Caco-2 (cell line): ENCODE measurements at regions not wholly inside any gene's neighbourhood (a gene's known extent, or its start where the extent isn't known, plus 50 kb on each side); places are given as distances from the start of the nearest gene placed in this dataset.
"Not testable (repeated sequence)": the region's sequence is repeated elsewhere in the genome, so short reads cannot be mapped to it uniquely, and the experiment has no call there.

Experiments used
- BruUV-seq: library from RNA; stranded (reverse); fragments of 400-500 nt; replicated peaks from 2 replicates; lab custom pipeline; 2021; lab: Mats Ljungman, UMichigan
- CTCF ChIA-PET: fragments of 300-600 bp; sonication (Branson Sonifier 250); formaldehyde crosslinking; loops from one replicate; lab custom pipeline; 2022; ENCODE audit warnings: antibody characterized with exemption; lab: Charles Lee
- POLR2A ChIA-PET: fragments of 300-600 bp; sonication (Branson Sonifier 250); formaldehyde crosslinking; loops from one replicate; lab custom pipeline; 2022; ENCODE audit warnings: antibody characterized with exemption; lab: Charles Lee
- DNase-seq, 2 experiments: peaks; one replicate each; pipeline versions ENCODE4 v3.0.0 to v3.0.0-alpha.2; 2020 to 2022
- H3K27me3 ChIP-seq: replicated peaks from 2 replicates; pipeline ENCODE4 v1.6.0; 2011; ENCODE audit warnings: low read length; ENCODE audit not compliant: control insufficient read depth, insufficient read depth
- H3K36me3 ChIP-seq: 2 replicates; pipeline ENCODE4 v1.5.1; 2011; ENCODE audit warnings: low read length; ENCODE audit not compliant: control insufficient read depth, insufficient read depth
- H3K4me1 ChIP-seq: fragments of 250-450 bp; sonication (Bioruptor Pico); 2 replicates; pipeline ENCODE4 v1.5.1; 2020; ENCODE audit warnings: mild to moderate bottlenecking
- H3K4me3 ChIP-seq: 2 replicates; pipeline ENCODE4 v1.5.1; 2011; ENCODE audit warnings: low read depth, mild to moderate bottlenecking, control low read depth, low read length
- H3K9me3 ChIP-seq: fragments of 250-450 bp; sonication (Bioruptor Pico); 2 replicates; pipeline ENCODE4 v1.5.1; 2020; ENCODE audit warnings: mild to moderate bottlenecking, moderate library complexity
- H3K27ac Mint-ChIP-seq: one replicate; pipeline ENCODE4 v1.8.0; 2022; ENCODE audit warnings: mixed read lengths; ENCODE audit not compliant: unreplicated experiment
- H3K27me3 Mint-ChIP-seq: one replicate; pipeline ENCODE4 v1.8.0; 2022; ENCODE audit warnings: mixed read lengths; ENCODE audit not compliant: insufficient read depth, unreplicated experiment
- H3K36me3 Mint-ChIP-seq: one replicate; pipeline ENCODE4 v1.8.0; 2022; ENCODE audit warnings: mild to moderate bottlenecking, mixed read lengths; ENCODE audit not compliant: insufficient read depth, unreplicated experiment
- H3K4me1 Mint-ChIP-seq: one replicate; pipeline ENCODE4 v1.8.0; 2022; ENCODE audit warnings: low read depth, mixed read lengths; ENCODE audit not compliant: unreplicated experiment
- H3K4me3 Mint-ChIP-seq: one replicate; pipeline ENCODE4 v1.8.0; 2022; ENCODE audit warnings: mild to moderate bottlenecking, moderate library complexity, mixed read lengths; ENCODE audit not compliant: unreplicated experiment
- H3K9me3 Mint-ChIP-seq: one replicate; pipeline ENCODE4 v1.8.0; 2022; ENCODE audit warnings: mixed read lengths; ENCODE audit not compliant: unreplicated experiment
- CTCF ChIP-seq, 2 experiments: fragments of 200-600 bp in 1 of 2; IDR thresholded peaks; 1 replicate in 1 of 2; 2 replicates in 1 of 2; pipeline versions ENCODE4 v1.5.1 to v1.8.0; 2011 to 2022; ENCODE audit warnings: antibody characterized with exemption in 1 of 2, control low read depth in 1 of 2, inconsistent platforms in 1 of 2, low read depth in 1 of 2, low read length in 1 of 2, mild to moderate bottlenecking in 1 of 2, moderate library complexity in 1 of 2; ENCODE audit not compliant: insufficient read depth in 1 of 2, severe bottlenecking in 1 of 2, unreplicated experiment in 1 of 2
- intact Hi-C: fragments of 100-400 bp; cut with micrococcal nuclease; formaldehyde crosslinking; loops from one replicate; pipeline ENCODE4 v1.10.0; 2022; ENCODE audit not compliant: unreplicated experiment

GRCh38 chr6:109912118-109912517 is 66.0 kb upstream of the GPR6 start:
- Histone ChIP-seq H3K4me3 (no peak overlapping the region), H3K27me3 (no peaks in the 10 kb centered on the region), H3K4me1 (peaks cover 7% of the 10 kb centered on the region; the same call in 1 of the 2 replicates), H3K9me3 (no peaks in the 10 kb centered on the region), H3K36me3 (no peaks in the 10 kb centered on the region)
- ChIA-PET POLR2A (no interaction called here), CTCF (interaction anchor here (0.6 to 1.4 kb wide), 2 partner anchors 128 to 385 kb away, joined by 3 read pairs; no protein-coding TSS in a partner anchor)
- TF ChIP-seq CTCF (IDR thresholded peaks at IDR 0.05; ENCODE audit: insufficient read depth in 1 of 2, low read depth in 1 of 2, low read length in 1 of 2, severe bottlenecking in 1 of 2, unreplicated experiment in 1 of 2), result no peak
- Mint-ChIP-seq H3K36me3 (no peaks in the 10 kb centered on the region), H3K27ac (no peak overlapping the region), H3K4me1 (no peaks in the 10 kb centered on the region), H3K27me3 (peaks cover 6% of the 10 kb centered on the region), H3K9me3 (no peaks in the 10 kb centered on the region), H3K4me3 (no peak overlapping the region)
- intact Hi-C loops, result no loop called here
- DNase-seq, result no peak
- no TSS peak for BruUV-seq

GRCh38 chr6:109912952-109913351 is 65.2 kb upstream of the GPR6 start:
- peaks cover 6% of the 10 kb centered on the region for H3K27me3 Mint-ChIP-seq
- no peak overlapping the region for H3K4me3 ChIP-seq
- no peak for DNase-seq
- no peaks in the 10 kb centered on the region for H3K4me1 Mint-ChIP-seq
- H3K36me3 ChIP-seq, result no peaks in the 10 kb centered on the region
- ChIA-PET POLR2A (no interaction called here), CTCF (interaction anchor here (1.4 kb wide), 1 partner anchor 127 kb away, joined by 3 read pairs; no protein-coding TSS in a partner anchor)
- no peak for TF ChIP-seq CTCF (IDR thresholded peaks at IDR 0.05; ENCODE audit: insufficient read depth in 1 of 2, low read depth in 1 of 2, low read length in 1 of 2, severe bottlenecking in 1 of 2, unreplicated experiment in 1 of 2)
- H3K9me3 ChIP-seq, result no peaks in the 10 kb centered on the region
- no peaks in the 10 kb centered on the region for H3K9me3 Mint-ChIP-seq
- no peaks in the 10 kb centered on the region for H3K27me3 ChIP-seq
- H3K4me3 Mint-ChIP-seq, result no peak overlapping the region
- no peaks in the 10 kb centered on the region for H3K36me3 Mint-ChIP-seq
- H3K4me1 ChIP-seq, result peaks cover 7% of the 10 kb centered on the region; the same call in 1 of the 2 replicates
- BruUV-seq, result no TSS peak
- intact Hi-C loops, result no loop called here
- H3K27ac Mint-ChIP-seq, result no peak overlapping the region

- H3K36me3 Mint-ChIP-seq, H3K27ac Mint-ChIP-seq, H3K4me1 ChIP-seq, H3K4me3 Mint-ChIP-seq, BruUV-seq, DNase-seq, intact Hi-C loops, H3K4me3 ChIP-seq, H3K36me3 ChIP-seq, H3K9me3 Mint-ChIP-seq, H3K27me3 Mint-ChIP-seq, H3K4me1 Mint-ChIP-seq, H3K27me3 ChIP-seq, H3K9me3 ChIP-seq, CTCF ChIA-PET: not testable (repeated sequence)
- POLR2A ChIA-PET, result interaction anchor here (0.6 kb wide), 1 partner anchor 50 kb away, joined by 5 read pairs; no protein-coding TSS in a partner anchor
Measured at GRCh38 chr6:109915748-109916147, 62.4 kb upstream of the GPR6 start.
